ENCODE measurements at regions not wholly inside any gene's neighbourhood (a gene's known extent, or its start where the extent isn't known, plus 50 kb on each side); places are given as distances from the start of the nearest gene placed in this dataset.
A peak's percentile ranks its signal among the peaks of the same experiment; 100 is the strongest.

DNA sequence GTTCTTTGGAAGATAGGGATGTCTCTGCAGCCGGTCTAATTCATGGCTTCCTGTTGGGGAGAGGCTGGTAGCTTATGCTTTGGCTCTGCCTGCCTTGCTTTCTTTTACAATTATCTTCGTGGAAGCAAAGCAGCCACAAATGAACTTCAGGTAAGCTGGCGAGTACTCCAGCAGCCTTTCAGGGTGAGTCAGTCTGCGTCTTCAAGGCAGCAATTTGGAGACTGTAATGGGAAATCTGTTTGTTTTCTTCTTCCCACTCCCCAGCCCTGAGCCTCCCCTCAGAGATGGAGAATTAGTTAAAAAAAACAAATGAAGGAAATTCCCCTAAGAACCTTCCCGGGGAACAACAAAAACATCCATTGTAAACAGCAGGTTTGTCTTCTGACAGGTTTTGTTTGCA, 100.1 kb downstream of the PSAT1 start:
- ChIA-PET CTCF (no interaction called here), POLR2A (no interaction called here)
- TF ChIP-seq NFRKB (IDR thresholded peaks at IDR 0.05) (no peak), LEF1 (IDR thresholded peaks at IDR 0.05; ENCODE audit: borderline replicate concordance) (no peak), FOXK2 (IDR thresholded peaks at IDR 0.05) (no peak), SP1 (IDR thresholded peaks at IDR 0.05) (no peak), SUZ12 (IDR thresholded peaks at IDR 0.05) (no peak), HDGF (IDR thresholded peaks at IDR 0.05; ENCODE audit: borderline replicate concordance) (no peak), TARDBP (IDR thresholded peaks at IDR 0.05) (no peak), FOXA1 (IDR thresholded peaks at IDR 0.05) (no peak), ARNT (IDR thresholded peaks at IDR 0.05) (no peak), BHLHE40 (IDR thresholded peaks at IDR 0.05; ENCODE audit: borderline replicate concordance) (no peak)
- TF ChIP-seq, protein P1, sequence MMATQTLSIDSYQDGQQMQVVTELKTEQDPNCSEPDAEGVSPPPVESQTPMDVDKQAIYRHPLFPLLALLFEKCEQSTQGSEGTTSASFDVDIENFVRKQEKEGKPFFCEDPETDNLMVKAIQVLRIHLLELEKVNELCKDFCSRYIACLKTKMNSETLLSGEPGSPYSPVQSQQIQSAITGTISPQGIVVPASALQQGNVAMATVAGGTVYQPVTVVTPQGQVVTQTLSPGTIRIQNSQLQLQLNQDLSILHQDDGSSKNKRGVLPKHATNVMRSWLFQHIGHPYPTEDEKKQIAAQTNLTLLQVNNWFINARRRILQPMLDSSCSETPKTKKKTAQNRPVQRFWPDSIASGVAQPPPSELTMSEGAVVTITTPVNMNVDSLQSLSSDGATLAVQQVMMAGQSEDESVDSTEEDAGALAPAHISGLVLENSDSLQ (IDR thresholded peaks at IDR 0.05): no peak
- no peak for DNase-seq (ENCODE audit: extremely low spot score)

DNA sequence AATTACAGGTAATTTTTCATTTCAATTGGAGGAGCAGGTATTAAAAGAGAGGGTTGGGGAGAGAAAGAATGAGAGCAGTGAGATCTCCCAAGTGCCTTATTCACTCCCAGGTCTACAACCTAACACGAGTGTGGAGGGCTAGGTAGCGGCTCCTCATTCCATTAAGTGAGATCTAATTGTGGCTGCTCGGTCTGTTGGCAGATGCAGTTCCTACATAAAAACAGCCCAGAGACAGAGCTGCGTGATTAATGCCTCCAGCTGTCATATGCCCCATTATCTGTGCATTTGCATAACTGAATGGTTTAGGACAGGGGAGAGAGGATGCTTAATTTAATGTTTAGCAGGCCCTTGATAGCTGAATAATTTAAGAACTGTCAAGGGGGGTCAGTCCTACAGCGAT, 100.5 kb downstream of the PSAT1 start:
- ChIA-PET CTCF (no interaction called here), POLR2A (no interaction called here)
- DNase-seq (ENCODE audit: extremely low spot score): peak; percentile 7
- no peak for TF ChIP-seq BHLHE40 (IDR thresholded peaks at IDR 0.05; ENCODE audit: borderline replicate concordance)
- TF ChIP-seq TARDBP (IDR thresholded peaks at IDR 0.05): no peak
- TF ChIP-seq, protein P1 (IDR thresholded peaks at IDR 0.05): 0 out of 2 replicates have a peak, but pooled peaks have one; percentile 11
- TF ChIP-seq ELF4 (IDR thresholded peaks at IDR 0.05): no peak
- TF ChIP-seq LEF1 (IDR thresholded peaks at IDR 0.05; ENCODE audit: borderline replicate concordance): no peak
- TF ChIP-seq SP1 (IDR thresholded peaks at IDR 0.05): no peak
- no peak for TF ChIP-seq HDGF (IDR thresholded peaks at IDR 0.05; ENCODE audit: borderline replicate concordance)

DNA sequence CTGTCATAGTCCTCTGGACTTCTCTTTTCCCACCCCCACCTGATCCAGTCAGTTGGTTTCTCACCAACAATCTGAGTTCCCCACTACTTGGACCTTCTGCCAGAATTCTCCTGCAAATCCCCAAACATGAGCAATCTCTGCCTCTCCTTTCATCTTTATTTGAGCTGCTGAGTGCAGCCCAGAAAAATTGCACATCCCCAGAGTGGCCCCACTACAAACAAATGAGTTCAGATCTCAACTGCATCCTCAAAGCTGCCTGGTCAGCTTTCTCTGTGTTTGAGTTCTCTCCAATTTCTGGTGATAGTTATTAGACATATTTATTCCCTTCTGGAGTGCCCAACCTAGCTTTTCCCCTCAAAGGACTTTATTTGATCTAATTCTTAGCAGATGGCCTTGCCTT, 102.2 kb downstream of the PSAT1 start:
- TF ChIP-seq ELF4 (IDR thresholded peaks at IDR 0.05) (no peak), HDGF (IDR thresholded peaks at IDR 0.05; ENCODE audit: borderline replicate concordance) (no peak), FOXA1 (IDR thresholded peaks at IDR 0.05) (no peak), L3MBTL2 (conservative IDR thresholded peaks at IDR 0.05) (no peak), SP1 (IDR thresholded peaks at IDR 0.05) (no peak), BHLHE40 (IDR thresholded peaks at IDR 0.05; ENCODE audit: borderline replicate concordance) (no peak), FOXK2 (IDR thresholded peaks at IDR 0.05) (no peak), TARDBP (IDR thresholded peaks at IDR 0.05) (no peak), ZNF384 (IDR thresholded peaks at IDR 0.05) (no peak), ARNT (IDR thresholded peaks at IDR 0.05) (no peak), NFRKB (IDR thresholded peaks at IDR 0.05) (no peak), LEF1 (IDR thresholded peaks at IDR 0.05; ENCODE audit: borderline replicate concordance) (no peak), CTBP1 (IDR thresholded peaks at IDR 0.05; ENCODE audit: borderline replicate concordance) (no peak), FOXM1 (IDR thresholded peaks at IDR 0.05; ENCODE audit: borderline replicate concordance) (no peak), SUZ12 (IDR thresholded peaks at IDR 0.05) (no peak)
- TF ChIP-seq, protein P1 (IDR thresholded peaks at IDR 0.05): no peak
- no peak for DNase-seq (ENCODE audit: extremely low spot score)
- CTCF ChIA-PET: no interaction called here
- POLR2A ChIA-PET: no interaction called here

DNA sequence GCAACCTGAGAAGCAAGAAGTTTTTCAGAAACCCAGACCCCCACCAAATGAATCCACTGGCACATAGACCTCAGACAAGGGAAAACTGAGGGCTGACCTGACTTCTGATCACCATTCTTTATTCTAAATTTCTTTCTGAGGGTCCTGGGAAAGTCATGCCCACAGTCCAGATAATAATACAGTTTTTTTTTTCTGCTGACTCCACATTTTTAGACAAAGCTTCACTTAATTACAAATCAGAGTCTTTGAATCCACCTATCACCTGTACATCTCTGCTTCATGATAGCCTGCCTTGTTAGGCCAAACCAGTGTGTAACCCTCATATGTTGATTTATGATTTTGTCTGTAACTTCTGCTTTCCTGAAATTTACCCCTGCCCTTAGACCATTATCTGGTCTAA, 103.6 kb downstream of the PSAT1 start:
- ChIA-PET POLR2A (no interaction called here), CTCF (no interaction called here)
- TF ChIP-seq SP1 (IDR thresholded peaks at IDR 0.05) (no peak), FOXK2 (IDR thresholded peaks at IDR 0.05) (no peak), FOXM1 (IDR thresholded peaks at IDR 0.05; ENCODE audit: borderline replicate concordance) (no peak), HDGF (IDR thresholded peaks at IDR 0.05; ENCODE audit: borderline replicate concordance) (no peak), NFRKB (IDR thresholded peaks at IDR 0.05) (no peak), ZNF384 (IDR thresholded peaks at IDR 0.05) (no peak), TARDBP (IDR thresholded peaks at IDR 0.05) (no peak), BHLHE40 (IDR thresholded peaks at IDR 0.05; ENCODE audit: borderline replicate concordance) (no peak), L3MBTL2 (conservative IDR thresholded peaks at IDR 0.05) (no peak), CTBP1 (IDR thresholded peaks at IDR 0.05; ENCODE audit: borderline replicate concordance) (no peak), LEF1 (IDR thresholded peaks at IDR 0.05; ENCODE audit: borderline replicate concordance) (no peak), SUZ12 (IDR thresholded peaks at IDR 0.05) (no peak)
- TF ChIP-seq, protein P1 (IDR thresholded peaks at IDR 0.05): no peak
- DNase-seq (ENCODE audit: extremely low spot score): no peak

DNA sequence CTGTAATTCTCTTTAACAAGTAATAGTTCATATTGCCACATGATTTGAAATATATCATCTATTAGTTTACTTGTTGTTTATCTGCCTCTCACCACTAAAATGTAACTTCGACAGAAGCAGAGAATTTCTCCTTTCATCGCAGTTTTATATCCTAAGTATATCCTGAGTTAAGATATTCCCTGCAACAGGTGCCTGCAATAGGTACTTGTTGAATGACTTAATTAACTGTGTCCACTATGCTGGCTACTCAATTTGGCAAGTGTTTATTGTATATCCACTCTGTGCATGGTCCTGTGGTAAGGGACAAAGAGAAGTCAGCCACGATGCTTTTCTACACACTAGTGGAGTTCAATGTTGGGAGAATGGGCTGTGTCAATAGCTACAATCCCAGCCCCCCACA, 108.5 kb downstream of the PSAT1 start:
- TF ChIP-seq BHLHE40 (IDR thresholded peaks at IDR 0.05; ENCODE audit: borderline replicate concordance): no peak
- TF ChIP-seq FOXM1 (IDR thresholded peaks at IDR 0.05; ENCODE audit: borderline replicate concordance): no peak
- TF ChIP-seq ELF4 (IDR thresholded peaks at IDR 0.05): no peak
- TF ChIP-seq FOXK2 (IDR thresholded peaks at IDR 0.05): no peak
- TF ChIP-seq HDGF (IDR thresholded peaks at IDR 0.05; ENCODE audit: borderline replicate concordance): no peak
- TF ChIP-seq FOXA1 (IDR thresholded peaks at IDR 0.05): no peak
- no peak for TF ChIP-seq SP1 (IDR thresholded peaks at IDR 0.05)
- no peak for TF ChIP-seq TARDBP (IDR thresholded peaks at IDR 0.05)
- no peak for TF ChIP-seq CTBP1 (IDR thresholded peaks at IDR 0.05; ENCODE audit: borderline replicate concordance)
- TF ChIP-seq LEF1 (IDR thresholded peaks at IDR 0.05; ENCODE audit: borderline replicate concordance): no peak
- no peak for TF ChIP-seq L3MBTL2 (conservative IDR thresholded peaks at IDR 0.05)
- TF ChIP-seq, protein P1 (IDR thresholded peaks at IDR 0.05): no peak
- TF ChIP-seq ARNT (IDR thresholded peaks at IDR 0.05): no peak
- no peak for TF ChIP-seq ZNF384 (IDR thresholded peaks at IDR 0.05)
- no peak for TF ChIP-seq NFRKB (IDR thresholded peaks at IDR 0.05)
- CTCF ChIA-PET: no interaction called here

More for the DNA sequence above, 108.5 kb downstream of the PSAT1 start:
- DNase-seq (ENCODE audit: extremely low spot score): no peak
- POLR2A ChIA-PET: no interaction called here
